Adrenal gland (tissue), 5 donors: ENCODE measurements at regions not wholly inside any gene's neighbourhood (a gene's known extent, or its start where the extent isn't known, plus 50 kb on each side); places are given as distances from the start of the nearest gene placed in this dataset.

ENCODE experiments used
- POLR2A ChIP-seq, 2 donors: fragments of 450-650 bp; IDR thresholded peaks; one replicate each; pipeline ENCODE4 v1.6.1; 2017; ENCODE audit warnings: antibody characterized with exemption in 2 of 2, mild to moderate bottlenecking in 2 of 2, moderate library complexity in 1 of 2
- TF ChIP-seq, protein P1 (sequence below), 6 experiments: fragments of 450-650 bp in 4 of 6; fragments of 200-600 bp in 2 of 6; sonication (generic) in 1 of 6; IDR thresholded peaks; 1 replicate in 5 of 6; 2 replicates in 1 of 6; pipeline versions ENCODE4 v1.5.1 to v1.8.0; 2016 to 2021; ENCODE audit warnings: antibody characterized with exemption in 6 of 6, mild to moderate bottlenecking in 2 of 6, moderate library complexity in 1 of 6
- donor health status: DM: no; HTN: no; CAD: no.

DNA sequence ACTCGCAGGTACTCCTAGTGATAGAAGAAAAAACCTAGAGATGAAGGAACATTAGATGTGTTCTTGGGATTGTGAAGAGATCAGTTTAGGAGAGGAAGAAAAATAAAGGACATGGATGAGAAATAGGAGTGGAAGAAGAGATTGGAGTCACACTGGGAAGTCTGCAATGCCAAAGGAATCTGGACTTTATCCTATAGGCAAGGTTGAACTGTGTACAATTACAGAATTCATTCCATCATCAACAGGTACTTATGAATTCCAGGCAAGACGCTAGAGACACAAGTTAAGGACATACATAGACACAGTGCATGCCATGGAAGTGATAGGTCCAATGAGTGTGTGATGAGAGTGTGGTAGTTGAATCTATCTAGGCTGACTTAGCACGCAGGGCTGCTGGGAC is 101.3 kb downstream of the EDN1 start:
- TF ChIP-seq, protein P1, sequence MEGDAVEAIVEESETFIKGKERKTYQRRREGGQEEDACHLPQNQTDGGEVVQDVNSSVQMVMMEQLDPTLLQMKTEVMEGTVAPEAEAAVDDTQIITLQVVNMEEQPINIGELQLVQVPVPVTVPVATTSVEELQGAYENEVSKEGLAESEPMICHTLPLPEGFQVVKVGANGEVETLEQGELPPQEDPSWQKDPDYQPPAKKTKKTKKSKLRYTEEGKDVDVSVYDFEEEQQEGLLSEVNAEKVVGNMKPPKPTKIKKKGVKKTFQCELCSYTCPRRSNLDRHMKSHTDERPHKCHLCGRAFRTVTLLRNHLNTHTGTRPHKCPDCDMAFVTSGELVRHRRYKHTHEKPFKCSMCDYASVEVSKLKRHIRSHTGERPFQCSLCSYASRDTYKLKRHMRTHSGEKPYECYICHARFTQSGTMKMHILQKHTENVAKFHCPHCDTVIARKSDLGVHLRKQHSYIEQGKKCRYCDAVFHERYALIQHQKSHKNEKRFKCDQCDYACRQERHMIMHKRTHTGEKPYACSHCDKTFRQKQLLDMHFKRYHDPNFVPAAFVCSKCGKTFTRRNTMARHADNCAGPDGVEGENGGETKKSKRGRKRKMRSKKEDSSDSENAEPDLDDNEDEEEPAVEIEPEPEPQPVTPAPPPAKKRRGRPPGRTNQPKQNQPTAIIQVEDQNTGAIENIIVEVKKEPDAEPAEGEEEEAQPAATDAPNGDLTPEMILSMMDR (IDR thresholded peaks at IDR 0.05): no peak
- TF ChIP-seq POLR2A (IDR thresholded peaks at IDR 0.05): no peak
